Stimulated activated CD4-positive, alpha-beta T cell treated with anti-CD3 and anti-CD28 coated beads, Interleukin-12 subunit alpha, Interleukin-12 subunit beta, amount 100 ng/mL, for 24 hours (primary cell): ENCODE measurements at regions not wholly inside any gene's neighbourhood (a gene's known extent, or its start where the extent isn't known, plus 50 kb on each side); places are given as distances from the start of the nearest gene placed in this dataset.
"Not testable (repeated sequence)": the region's sequence is repeated elsewhere in the genome, so short reads cannot be mapped to it uniquely, and the experiment has no call there.

Experiments used
- DNase-seq, 2 experiments: peaks; one replicate each; pipeline ENCODE4 v3.0.0-alpha.2; 2020; ENCODE audit warnings: low read depth in 2 of 2

DNA sequence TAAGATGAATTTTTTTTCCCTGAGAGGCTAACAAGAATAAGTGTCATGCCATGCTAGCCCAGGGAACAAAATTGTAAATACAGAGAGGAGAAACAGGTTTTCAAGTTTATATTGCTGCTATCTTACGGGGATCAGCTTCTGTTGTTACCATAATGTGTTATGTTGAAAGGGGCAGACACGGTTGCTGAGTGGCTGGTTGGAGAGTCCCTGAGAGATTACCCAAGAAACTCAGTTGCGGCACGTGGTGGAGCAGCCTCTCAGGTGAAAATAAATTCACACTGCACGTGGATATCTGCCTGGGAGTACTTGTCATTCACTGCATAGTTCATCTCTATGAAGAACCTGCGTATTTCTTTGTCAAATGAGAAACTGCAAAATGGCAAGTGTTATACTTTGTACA lies 293.6 kb downstream of the TDRD3 start:
- no peak for DNase-seq

DNA sequence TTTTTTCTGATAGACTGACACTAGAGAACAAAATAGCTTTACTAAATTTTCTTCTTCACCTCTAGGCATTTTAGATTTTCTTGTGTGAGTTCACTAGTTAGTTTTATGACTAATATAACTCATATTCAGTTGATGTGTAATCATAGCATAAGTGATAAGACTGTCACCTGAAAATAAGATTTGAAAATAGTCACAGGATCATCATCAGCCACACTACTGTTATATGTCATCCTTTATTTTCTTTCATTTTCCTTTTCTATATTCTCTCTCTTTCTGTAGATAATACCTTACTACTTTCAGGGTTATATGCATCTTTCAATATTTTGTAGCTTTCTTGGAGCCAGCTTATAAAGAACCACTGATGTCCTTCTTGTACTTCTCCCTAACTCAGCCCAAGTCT lies 292.6 kb downstream of the TDRD3 start:
- no peak for DNase-seq

DNA sequence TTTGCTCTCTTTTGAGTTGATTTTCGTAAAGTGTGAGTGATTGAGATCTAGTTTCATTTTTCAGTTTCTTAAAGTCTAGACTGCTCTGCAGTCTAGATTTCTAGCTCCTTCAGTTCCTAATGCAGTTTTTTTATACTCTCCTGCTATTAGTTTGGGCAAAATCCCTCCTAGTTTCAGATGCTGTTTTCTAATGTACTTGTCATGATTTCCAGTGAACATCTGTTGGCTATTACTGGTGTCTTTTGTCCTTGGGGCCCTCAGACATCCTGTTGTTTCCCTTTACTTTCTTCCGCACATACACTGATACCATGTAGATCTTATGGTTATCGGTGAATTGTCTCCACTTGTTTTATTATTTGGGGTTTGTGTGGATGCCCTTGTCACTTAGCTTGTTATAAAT lies 292.1 kb downstream of the TDRD3 start:
- no peak for DNase-seq

GRCh38 chr13:60679928-60680694 lies 283.1 kb downstream of the TDRD3 start:
- no peak for DNase-seq

- DNase-seq: no peak
Observed at GRCh38 chr13:60679131-60679530, 282.1 kb downstream of the TDRD3 start.

GRCh38 chr13:60671386-60671785 lies 274.4 kb downstream of the TDRD3 start:
- no peak for DNase-seq

- no peak for DNase-seq
Observed at GRCh38 chr13:60663788-60664187, 266.8 kb downstream of the TDRD3 start.

DNA sequence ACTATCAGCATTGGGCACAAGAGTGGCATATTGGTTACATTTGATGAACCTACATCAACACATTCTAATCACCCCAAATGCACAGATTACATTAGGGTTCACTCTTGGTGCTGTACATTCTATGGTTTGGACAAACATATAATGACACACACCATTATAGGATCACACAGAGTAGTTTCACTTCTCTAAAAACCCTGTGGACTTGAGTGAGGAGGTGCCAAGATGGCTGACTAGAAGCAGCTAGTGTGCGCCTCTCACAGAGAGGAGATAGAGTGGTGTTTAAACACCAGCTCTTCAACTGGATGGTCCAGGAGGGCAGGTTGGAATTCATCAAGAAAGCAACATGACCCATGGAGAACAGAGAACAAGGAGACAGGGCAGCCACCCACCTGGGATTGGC lies 265.6 kb downstream of the TDRD3 start:
- no peak for DNase-seq

GRCh38 chr13:60661521-60661920 lies 264.5 kb downstream of the TDRD3 start:
- DNase-seq: no peak

DNA sequence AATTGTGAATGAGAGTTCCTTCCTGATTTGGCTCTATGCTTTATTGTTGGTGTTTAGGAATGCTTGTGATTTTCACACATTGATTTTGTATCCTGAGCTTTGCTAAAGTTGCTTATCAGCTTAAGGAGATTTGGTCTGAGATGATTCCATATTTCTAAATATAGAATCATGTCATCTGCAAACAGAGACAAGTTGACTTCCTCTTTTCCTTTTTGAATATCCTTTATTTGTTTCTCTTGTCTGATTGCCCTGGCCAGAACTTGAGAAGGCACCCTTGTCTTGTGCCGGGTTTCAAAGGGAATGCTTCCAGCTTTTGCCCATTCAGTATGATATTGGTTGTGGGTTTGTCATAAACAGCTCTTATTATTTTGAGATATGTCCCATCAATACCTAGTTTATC lies 260.6 kb downstream of the TDRD3 start:
- not testable (repeated sequence) for DNase-seq

DNA sequence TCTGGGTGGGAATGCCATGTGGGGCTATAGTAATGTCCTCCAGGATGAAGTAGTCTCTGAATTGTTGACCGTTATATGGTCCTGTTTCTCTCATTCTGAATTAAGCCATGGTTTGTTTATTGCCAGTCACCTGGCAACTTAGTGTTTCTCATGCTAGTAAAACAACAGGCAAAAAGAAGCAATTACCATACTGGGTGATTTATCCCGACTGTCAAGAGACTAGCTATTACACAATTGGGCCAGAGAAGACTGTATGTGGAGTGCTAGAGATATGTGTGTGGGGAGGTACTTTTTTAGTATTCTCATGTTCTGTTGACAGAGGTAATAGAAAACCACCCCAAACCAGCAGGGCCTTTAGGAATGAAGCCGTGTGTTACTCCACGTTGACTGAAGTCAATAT lies 258.2 kb downstream of the TDRD3 start:
- no peak for DNase-seq

DNA sequence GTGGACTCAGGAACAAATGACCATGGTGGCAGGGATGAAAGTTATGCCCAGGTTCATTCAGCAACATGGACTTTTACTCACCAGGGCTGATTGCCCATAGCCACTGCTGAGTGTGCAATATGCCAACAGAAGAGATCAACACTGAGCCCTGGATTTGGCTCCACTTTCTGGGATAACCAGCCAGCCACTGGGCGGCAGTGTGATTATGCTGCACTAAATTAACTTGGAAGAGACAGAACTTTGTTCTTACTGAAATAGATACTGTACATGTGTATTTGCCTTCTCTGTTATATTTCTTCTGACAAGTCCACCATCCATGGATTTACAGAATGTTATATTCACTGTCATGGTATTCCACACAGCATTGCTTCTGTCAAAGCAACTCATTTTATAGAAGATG lies 257.4 kb downstream of the TDRD3 start:
- no peak for DNase-seq

GRCh38 chr13:60647547-60647946 lies 250.5 kb downstream of the TDRD3 start:
- no peak for DNase-seq

GRCh38 chr13:60646620-60647019 lies 249.6 kb downstream of the TDRD3 start:
- DNase-seq: no peak

DNA sequence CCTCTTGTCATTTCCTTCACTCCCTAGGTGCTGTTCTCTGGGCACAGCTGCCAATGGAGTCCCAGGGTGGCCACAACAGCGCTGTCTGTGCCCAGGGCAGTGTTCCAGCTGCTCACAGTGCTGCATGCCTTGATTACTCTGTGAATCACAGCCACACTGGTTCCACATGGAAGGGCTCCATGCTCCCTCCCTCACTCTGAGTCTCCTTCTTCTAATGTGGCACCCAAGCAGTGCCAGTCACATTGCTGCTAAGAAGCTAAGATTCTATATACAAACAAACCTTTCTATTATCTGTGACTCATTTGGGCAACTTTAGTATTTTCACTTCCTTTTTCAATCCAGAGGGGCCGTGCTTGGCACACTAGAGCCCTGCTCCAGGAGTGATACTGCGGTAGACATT lies 248.7 kb downstream of the TDRD3 start:
- no peak for DNase-seq

DNA sequence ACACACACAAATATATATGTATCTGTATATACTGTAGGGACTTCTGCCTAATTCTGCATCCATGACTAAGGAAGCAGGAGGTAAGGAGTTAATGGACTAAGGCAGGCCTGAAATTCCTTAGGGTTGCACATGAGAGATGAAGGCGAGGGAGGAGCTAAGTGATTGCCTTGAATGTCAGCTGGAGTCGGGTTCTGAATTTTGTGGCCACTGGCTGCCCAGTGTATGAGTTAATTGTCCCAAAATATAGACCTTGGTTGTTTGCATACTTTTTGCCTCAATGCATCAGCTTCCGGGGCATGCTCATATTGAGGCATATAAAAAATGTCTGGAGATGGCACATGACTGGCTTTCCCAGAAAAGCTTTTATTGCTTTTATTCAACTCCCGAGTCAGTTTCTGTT lies 245.5 kb downstream of the TDRD3 start:
- DNase-seq: no peak

GRCh38 chr13:60629158-60629557 lies 232.1 kb downstream of the TDRD3 start:
- no peak for DNase-seq

DNA sequence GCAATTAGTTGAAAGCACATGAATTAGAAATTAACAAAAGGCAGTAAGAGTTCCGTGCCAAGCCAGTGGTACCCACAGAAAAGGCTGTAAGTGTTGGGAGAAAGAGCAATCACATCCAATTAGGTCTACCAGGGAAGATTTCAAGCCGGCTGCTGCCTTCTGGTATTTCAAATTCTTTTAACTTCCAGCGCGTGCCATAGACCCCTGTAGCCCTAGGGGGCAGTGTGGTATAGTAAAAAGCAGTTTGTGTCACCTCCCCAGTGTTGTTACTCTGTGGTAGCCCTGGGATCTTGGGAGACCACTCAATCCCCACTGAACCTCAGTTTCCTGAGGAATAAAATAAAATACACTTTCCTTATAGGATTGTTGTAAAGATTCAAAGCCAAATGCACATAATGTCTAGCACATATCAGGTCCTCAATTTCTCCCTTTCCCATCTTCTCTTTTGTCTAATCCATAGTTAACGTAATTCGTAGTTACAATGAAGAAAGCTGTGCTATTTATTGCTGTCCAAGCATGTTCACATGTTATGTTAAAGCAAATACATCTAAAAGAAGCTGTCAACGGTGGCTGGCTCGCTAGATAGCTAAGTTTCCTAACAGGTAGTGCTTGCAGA lies 230.2 kb downstream of the TDRD3 start:
- peak in 1 of 2 experiments; percentile 2 for DNase-seq
